Heart left ventricle (tissue), 16 donors: ENCODE measurements at regions not wholly inside any gene's neighbourhood (a gene's known extent, or its start where the extent isn't known, plus 50 kb on each side); places are given as distances from the start of the nearest gene placed in this dataset.

Source experiments
- ATAC-seq, 4 donors: fragments of 200-7000 bp; cut with Tn5 transposase; one replicate each; pipeline ENCODE4 v1.9.1; 2020 to 2022; ENCODE audit warnings: moderate library complexity in 4 of 4, mild to moderate bottlenecking in 3 of 4, moderate number of reproducible peaks in 1 of 4
- DNase-seq, 5 donors: peaks; one replicate each; pipeline ENCODE4 v3.0.0-alpha.2; 2020
- H3K27ac ChIP-seq, 12 donors: fragments of 200-600 bp; sonication (generic) in 4 of 12; one replicate each; pipeline versions ENCODE4 v1.5.0 to v1.8.0; 2016 to 2022; ENCODE audit warnings: mild to moderate bottlenecking in 2 of 12
- H3K27me3 ChIP-seq, 9 donors: fragments of 200-600 bp; sonication (generic) in 2 of 9; one replicate each; pipeline versions ENCODE4 v1.5.1 to v1.8.0; 2016 to 2022; ENCODE audit warnings: mild to moderate bottlenecking in 3 of 9
- H3K36me3 ChIP-seq, 9 donors: fragments of 200-600 bp; sonication (generic) in 2 of 9; one replicate each; pipeline versions ENCODE4 v1.5.0 to v1.8.0; 2018 to 2022; ENCODE audit warnings: mild to moderate bottlenecking in 2 of 9
- H3K4me1 ChIP-seq, 12 donors: fragments of 200-600 bp; sonication (generic) in 4 of 12; one replicate each; pipeline versions ENCODE4 v1.5.0 to v1.8.0; 2016 to 2022; ENCODE audit warnings: mild to moderate bottlenecking in 3 of 12
- H3K4me3 ChIP-seq, 12 donors: fragments of 200-600 bp; sonication (generic) in 4 of 12; one replicate each; pipeline versions ENCODE4 v1.5.0 to v1.8.0; 2017 to 2022; ENCODE audit warnings: mild to moderate bottlenecking in 9 of 12, moderate library complexity in 4 of 12
- H3K9me3 ChIP-seq, 12 donors: fragments of 200-600 bp; sonication (generic) in 4 of 12; one replicate each; pipeline versions ENCODE4 v1.5.0 to v1.8.0; 2016 to 2022; ENCODE audit warnings: mild to moderate bottlenecking in 1 of 12
- CTCF ChIP-seq, 12 donors: fragments of 200-600 bp; sonication (generic) in 4 of 12; IDR thresholded peaks; one replicate each; pipeline versions ENCODE4 v1.5.0 to v1.8.0; 2018 to 2022; ENCODE audit warnings: antibody characterized with exemption in 12 of 12, mild to moderate bottlenecking in 5 of 12
- POLR2A ChIP-seq, 2 donors: fragments of 450-650 bp; IDR thresholded peaks; one replicate each; pipeline ENCODE4 v1.6.1; 2017; ENCODE audit warnings: antibody characterized with exemption in 2 of 2, mild to moderate bottlenecking in 2 of 2, moderate library complexity in 2 of 2
- WGBS, 4 donors: extraction: QIAGEN DNeasy Blood & Tissue Kit in 2 of 4; methylation state at CpG; one replicate each; pipeline versions ENCODE4 v1.1.5 to v1.1.7; 2013 to 2018; 5-methylcytosine and 5-hydroxymethylcytosine counted together
- intact Hi-C, 10 donors: fragments of 100-400 bp; cut with DNase I; formaldehyde crosslinking; loops; one replicate each; pipeline versions ENCODE4 v1.11.1 to v1.14.2; 2022
- donor health status: ischemic (EF 13 %, LVEDD 7.1; RV severe dilation, severe dysfunction).
- donor health status: healthy with polysubstance abuse.
- donor health status: DM: no; HTN: yes; CAD: no.
- donor health status: DM: no; HTN: no; CAD: no.
- donor health status: ischemic (EF 25% LVEDD 6.9; RV normal size, moderate dysfunction).
- donor health status: ischemic (EF 25% LVEDD 5.7; RV mildly dilated, moderate dysfunction).
- donor health status: healthy.
- donor health status: DM: yes; HTN: yes; CAD: no.
- donor health status: ischemic (EF 35%, LVEDD 5.7; RV mildly dilated, moderate dysfunction).
- donor health status: nonischemic (EF 11% LVEDD 7.7; RV severe dilation, severe dysfunction).
- donor health status: DM: yes; HTN: yes; CAD: no.
- donor health status: PGD.
- donor health status: ischemic (EF 29% LVEDD 5.4; RV normal size, mild dysfunction).
- donor health status: nonischemic (EF 23%, LVEDD 6.1; RV moderate dilation, normal function).

GRCh38 chr20:58162986-58163385 is 65.5 kb downstream of the ANKRD60 start:
- H3K36me3 ChIP-seq: no peaks in the 10 kb centered on the region
- DNase-seq (no peak), ATAC-seq (no peak)
- TF ChIP-seq POLR2A (IDR thresholded peaks at IDR 0.05) (no peak), CTCF (IDR thresholded peaks at IDR 0.05) (no peak)
- no peak overlapping the region for H3K4me3 ChIP-seq
- no peaks in the 10 kb centered on the region for H3K4me1 ChIP-seq
- intact Hi-C loops: no loop called here
- 82 to 93% (median 87%) methylated on average over 3 of the region's 3 CpGs for WGBS, 4 donors
- no peak overlapping the region for H3K27ac ChIP-seq
- no peaks in the 10 kb centered on the region for H3K9me3 ChIP-seq
- no peaks in the 10 kb centered on the region for H3K27me3 ChIP-seq

GRCh38 chr20:58161192-58161591 is 67.3 kb downstream of the ANKRD60 start:
- DNase-seq (no peak), ATAC-seq (no peak)
- no peak for TF ChIP-seq CTCF (IDR thresholded peaks at IDR 0.05)
- TF ChIP-seq POLR2A (IDR thresholded peaks at IDR 0.05): no peak
- Histone ChIP-seq H3K4me3 (no peak overlapping the region), H3K36me3 (no peaks in the 10 kb centered on the region), H3K4me1 (no peaks in the 10 kb centered on the region), H3K27ac (no peak overlapping the region), H3K9me3 (no peaks in the 10 kb centered on the region), H3K27me3 (peaks cover 0 to under 1% (median 0%) of the 10 kb centered on the region in 9 donors)
- 86 to 93% (median 90%) methylated on average over 2 of the region's 2 CpGs for WGBS, 4 donors
- intact Hi-C loops: no loop called here

- no peaks in the 10 kb centered on the region for H3K9me3 ChIP-seq
- intact Hi-C loops: no loop called here
- no peaks in the 10 kb centered on the region for H3K4me1 ChIP-seq
- DNase-seq: no peak
- no peak for ATAC-seq
- H3K27me3 ChIP-seq: peaks cover 0 to 7% (median 0%) of the 10 kb centered on the region in 9 donors
- H3K27ac ChIP-seq: no peak overlapping the region
- no peak overlapping the region for H3K4me3 ChIP-seq
- 78 to 82% (median 81%) methylated on average over 17 of the region's 17 CpGs for WGBS, 4 donors
- H3K36me3 ChIP-seq: no peaks in the 10 kb centered on the region
- no peak for TF ChIP-seq POLR2A (IDR thresholded peaks at IDR 0.05)
Observed at GRCh38 chr20:58160451-58161061, 67.9 kb downstream of the ANKRD60 start.

GRCh38 chr20:58155148-58155925 is 73.1 kb downstream of the ANKRD60 start:
- Histone ChIP-seq H3K9me3 (no peaks in the 10 kb centered on the region), H3K27me3 (peaks cover 4 to 40% (median 20%) of the 10 kb centered on the region in 9 donors), H3K36me3 (no peaks in the 10 kb centered on the region), H3K4me3 (no peak overlapping the region), H3K4me1 (no peaks in the 10 kb centered on the region), H3K27ac (no peak overlapping the region)
- intact Hi-C loops: no loop called here
- WGBS, 4 donors: 66 to 71% (median 68%) methylated on average over 13 of the region's 13 CpGs
- no peak for DNase-seq
- ATAC-seq: no peak
- TF ChIP-seq POLR2A (IDR thresholded peaks at IDR 0.05) (no peak), CTCF (IDR thresholded peaks at IDR 0.05) (no peak)
